ENCODE measurements at regions not wholly inside any gene's neighbourhood (a gene's known extent, or its start where the extent isn't known, plus 50 kb on each side); places are given as distances from the start of the nearest gene placed in this dataset.
A peak's percentile ranks its signal among the peaks of the same experiment; 100 is the strongest.

- DNase-seq (ENCODE audit: low read depth in 2 of 2): no peak
Observed at GRCh38 chr3:7793786-7794185, 707.8 kb upstream of the LMCD1 start.

DNA sequence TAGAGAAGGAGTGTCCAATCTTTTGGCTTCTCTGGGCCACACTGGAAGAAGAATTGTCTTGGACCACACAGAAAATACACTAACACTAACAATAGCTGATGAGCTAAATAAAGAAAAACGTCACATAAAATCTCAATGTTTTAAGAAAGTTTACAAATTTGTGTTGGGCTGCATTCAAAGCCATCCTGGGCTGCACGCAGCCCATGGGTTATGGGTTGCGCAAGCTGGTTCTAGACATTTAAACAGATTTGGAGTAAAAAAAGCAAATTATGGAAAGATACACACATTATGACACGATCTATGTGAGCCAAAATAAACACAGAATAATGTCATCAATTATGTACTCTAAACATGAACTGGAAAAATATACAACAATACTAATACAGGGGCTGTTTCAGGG lies 703.3 kb upstream of the LMCD1 start:
- no peak for DNase-seq (ENCODE audit: low read depth in 2 of 2)

DNA sequence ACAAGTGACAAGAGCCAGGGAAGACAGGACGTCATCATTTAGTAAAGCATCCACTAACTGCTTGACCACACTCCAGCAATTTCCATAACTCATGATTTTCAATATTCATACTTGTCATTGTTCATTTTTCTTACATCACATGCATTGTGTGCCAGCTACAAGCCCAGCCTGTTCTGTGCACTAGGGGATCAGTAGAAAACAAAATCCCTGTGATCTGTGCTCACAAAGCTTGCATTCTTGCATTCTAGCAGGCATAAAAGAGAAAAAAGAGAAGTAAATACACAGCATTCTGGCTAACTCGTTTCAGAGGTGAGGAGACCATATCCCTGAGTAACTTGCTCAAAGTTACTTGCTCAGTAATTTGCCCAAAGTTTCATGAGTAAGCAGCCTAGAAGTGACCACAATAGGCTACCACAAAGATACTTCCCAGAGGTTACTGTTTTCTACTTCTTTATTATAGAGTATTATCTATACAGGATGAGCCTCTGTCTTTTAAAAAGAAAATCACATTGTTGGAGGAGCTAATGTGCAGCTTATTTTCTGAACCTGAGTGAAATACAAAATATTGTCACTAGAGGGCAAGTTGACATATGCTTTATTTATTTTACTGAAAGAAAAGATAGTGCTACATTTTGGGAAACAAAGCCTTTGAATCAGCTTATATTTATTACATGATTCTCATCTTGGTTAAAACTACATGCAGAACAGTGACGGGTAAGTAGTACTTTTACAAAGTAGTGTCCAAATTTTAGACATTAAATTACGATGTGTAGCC lies 701.4 kb upstream of the LMCD1 start:
- DNase-seq (ENCODE audit: low read depth in 2 of 2): no peak

GRCh38 chr3:7812490-7812889 lies 689.1 kb upstream of the LMCD1 start:
- no peak for DNase-seq (ENCODE audit: low read depth in 2 of 2)

DNA sequence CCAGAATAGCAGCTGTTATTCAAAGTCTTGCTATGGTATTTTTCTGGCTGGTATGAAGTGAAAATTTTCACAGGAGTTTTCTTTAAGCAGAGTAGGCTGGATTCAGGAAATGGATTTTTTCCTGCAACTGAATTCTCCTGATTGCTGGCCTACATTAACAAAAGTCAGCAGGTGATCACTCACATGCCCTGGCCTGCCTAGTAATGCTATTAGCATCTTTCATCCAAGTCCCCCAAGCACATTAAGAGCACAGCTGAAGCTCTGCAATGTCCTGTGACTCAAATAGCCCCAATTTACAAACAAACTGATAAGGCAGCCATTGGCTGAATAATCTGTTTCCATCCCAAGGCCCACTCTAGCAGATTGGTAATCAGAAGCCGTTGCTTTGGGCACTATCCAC lies 688.3 kb upstream of the LMCD1 start:
- DNase-seq (ENCODE audit: low read depth in 2 of 2): no peak

- DNase-seq (ENCODE audit: low read depth in 2 of 2): no peak
Observed at GRCh38 chr3:7817239-7817638, 684.4 kb upstream of the LMCD1 start.

GRCh38 chr3:7820969-7821368 lies 680.7 kb upstream of the LMCD1 start:
- DNase-seq (ENCODE audit: low read depth in 2 of 2): no peak

- no peak for DNase-seq (ENCODE audit: low read depth in 2 of 2)
Observed at GRCh38 chr3:7821858-7822257, 679.8 kb upstream of the LMCD1 start.

DNA sequence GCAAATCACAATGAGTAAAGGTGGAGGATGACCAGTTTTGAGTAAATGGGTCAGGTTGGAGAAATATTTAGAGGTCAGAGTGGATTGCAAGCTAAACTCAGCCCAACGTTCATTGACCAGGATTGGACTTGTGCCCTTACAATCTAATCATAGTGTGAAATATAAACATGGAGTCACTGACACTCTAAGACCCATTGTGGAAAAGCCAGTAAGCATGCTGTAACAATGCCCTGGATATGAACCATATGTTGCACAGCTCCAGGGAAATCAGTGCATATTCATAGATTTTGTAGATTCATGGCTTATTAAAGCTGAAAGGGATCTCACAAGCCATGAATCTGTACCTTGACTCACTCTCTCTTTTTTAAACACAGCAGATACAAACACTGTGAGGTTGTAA lies 660.2 kb upstream of the LMCD1 start:
- DNase-seq (ENCODE audit: low read depth in 2 of 2): no peak

GRCh38 chr3:7843441-7843840 lies 658.2 kb upstream of the LMCD1 start:
- no peak for DNase-seq (ENCODE audit: low read depth in 2 of 2)

DNA sequence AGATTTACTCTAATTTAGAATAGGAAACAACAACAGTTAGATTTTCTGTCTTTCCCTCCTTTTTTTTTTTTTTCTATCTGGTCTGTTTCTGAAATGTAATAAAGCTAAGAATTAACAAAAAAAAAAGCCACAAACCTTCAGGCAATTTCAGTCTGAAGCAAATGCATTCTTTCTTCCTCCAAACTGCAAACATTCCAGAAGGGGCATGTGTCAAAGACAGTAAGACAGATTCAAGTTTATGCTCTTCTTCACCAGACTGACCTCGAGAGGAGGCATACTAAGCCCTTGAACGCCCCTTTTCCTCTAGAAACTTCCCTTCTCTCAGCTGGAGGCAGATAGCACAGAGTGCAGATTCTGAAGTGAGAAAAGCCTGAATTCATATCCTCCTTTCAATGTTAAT lies 654.6 kb upstream of the LMCD1 start:
- DNase-seq (ENCODE audit: low read depth in 2 of 2): no peak

DNA sequence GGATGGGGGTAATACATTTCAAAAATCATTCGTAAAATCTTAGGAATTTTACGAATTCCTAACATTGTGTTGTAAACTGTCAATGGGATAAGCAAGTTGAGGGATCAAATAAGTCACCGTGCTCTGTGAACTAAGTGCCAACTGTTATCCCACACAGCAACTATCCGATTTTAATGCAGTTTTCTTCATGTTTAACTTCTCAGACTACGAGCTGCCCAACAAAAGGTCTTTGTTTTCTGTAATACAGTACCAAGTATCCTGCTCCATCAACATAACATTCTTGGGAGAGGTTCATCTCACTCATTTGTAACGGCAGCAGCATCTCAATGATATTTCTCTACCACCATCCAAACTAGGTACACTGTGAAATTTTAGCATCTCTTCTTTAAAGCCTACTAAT lies 654.1 kb upstream of the LMCD1 start:
- no peak for DNase-seq (ENCODE audit: low read depth in 2 of 2)

GRCh38 chr3:7854266-7854665 lies 647.4 kb upstream of the LMCD1 start:
- DNase-seq (ENCODE audit: low read depth in 2 of 2): no peak

GRCh38 chr3:7854721-7855120 lies 646.9 kb upstream of the LMCD1 start:
- DNase-seq (ENCODE audit: low read depth in 2 of 2): no peak

DNA sequence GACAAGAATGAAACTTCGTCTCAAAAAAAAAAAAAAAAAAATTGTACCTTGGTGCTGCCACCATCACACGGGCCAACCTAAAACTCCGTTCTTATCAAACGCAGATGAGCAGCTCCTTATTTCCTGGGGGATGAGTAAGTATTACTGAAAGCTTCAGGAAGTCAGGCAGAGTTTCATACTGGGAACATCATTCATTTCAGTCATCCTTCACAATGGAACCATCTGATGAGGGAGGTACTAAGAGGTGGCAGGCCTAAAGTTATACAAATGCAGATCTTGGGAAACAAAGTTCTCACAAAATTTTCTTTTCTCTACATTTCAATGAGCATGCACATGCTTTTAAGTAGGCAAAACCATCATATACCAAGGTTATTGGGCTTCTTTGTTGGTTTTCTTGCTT lies 636.0 kb upstream of the LMCD1 start:
- DNase-seq (ENCODE audit: low read depth in 2 of 2): no peak

GRCh38 chr3:7867587-7867986 lies 634.0 kb upstream of the LMCD1 start:
- no peak for DNase-seq (ENCODE audit: low read depth in 2 of 2)

- no peak for DNase-seq (ENCODE audit: low read depth in 2 of 2)
Observed at GRCh38 chr3:7871003-7871560, 630.5 kb upstream of the LMCD1 start.

GRCh38 chr3:7874116-7874515 lies 627.5 kb upstream of the LMCD1 start:
- DNase-seq (ENCODE audit: low read depth in 2 of 2): no peak

DNA sequence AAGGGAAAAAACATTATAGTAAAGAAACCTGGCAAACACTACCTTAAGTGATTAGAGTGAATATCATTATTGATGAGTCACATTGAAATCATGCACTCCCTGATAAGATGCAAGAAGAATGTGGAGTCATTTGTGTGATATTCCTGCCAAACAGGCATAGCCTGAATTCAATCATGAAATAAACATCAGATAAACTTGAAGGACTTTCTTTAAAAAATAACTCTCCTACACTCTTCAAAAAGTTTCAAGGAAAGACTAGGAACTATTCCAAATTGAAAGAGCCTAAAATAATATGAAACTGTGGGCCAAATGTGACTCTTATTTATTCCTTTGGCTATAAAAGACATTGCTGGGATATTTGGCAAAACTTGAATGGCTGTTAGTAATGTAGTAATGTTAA lies 625.7 kb upstream of the LMCD1 start:
- no peak for DNase-seq (ENCODE audit: low read depth in 2 of 2)

DNA sequence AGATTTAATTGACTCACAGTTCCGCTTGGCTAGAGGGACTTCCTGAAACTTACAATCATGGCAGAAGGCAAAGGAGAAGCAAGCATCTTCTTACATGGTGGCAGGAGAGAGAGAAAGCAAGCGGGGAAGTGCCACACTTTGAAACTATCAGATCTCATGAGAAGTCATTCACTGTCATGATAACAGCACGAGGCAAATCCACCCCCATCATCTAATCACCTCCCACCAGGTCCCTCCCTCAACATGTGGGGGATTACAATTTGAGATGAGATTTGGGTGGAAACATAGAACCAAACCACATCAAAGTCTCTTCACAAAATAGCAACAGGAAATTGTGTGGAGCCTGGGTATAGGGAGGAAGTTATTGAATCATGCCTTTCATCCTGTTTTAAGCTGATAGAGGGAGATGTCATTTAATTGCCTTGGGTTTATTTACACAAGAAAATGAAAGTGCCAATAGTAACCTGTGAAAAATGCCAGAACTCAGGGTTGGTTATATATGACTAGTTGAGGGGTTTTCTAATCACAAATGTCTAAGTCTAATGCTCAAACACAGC lies 624.8 kb upstream of the LMCD1 start:
- peak; percentile 8 to 19 for DNase-seq (ENCODE audit: low read depth in 2 of 2)

- no peak for DNase-seq (ENCODE audit: low read depth in 2 of 2)
Observed at GRCh38 chr3:7877312-7877711, 624.3 kb upstream of the LMCD1 start.

DNA sequence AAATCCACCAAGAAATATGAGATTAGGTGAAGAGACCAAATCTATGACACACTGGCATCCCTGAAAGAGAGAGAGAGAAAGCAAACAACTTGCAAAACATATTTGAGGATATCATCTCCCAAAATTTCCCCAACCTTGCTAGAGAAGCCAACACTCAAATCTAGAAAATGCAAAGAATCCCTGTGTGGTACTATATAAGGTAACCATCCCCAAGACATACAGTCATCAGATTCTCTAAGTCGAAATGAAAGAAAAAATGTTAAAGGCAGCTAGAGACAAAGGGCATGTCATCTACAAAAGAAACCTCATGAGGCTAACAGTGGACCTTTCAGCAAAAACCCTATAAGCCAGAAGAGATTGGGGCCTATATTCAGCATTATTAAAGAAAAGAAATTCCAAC lies 622.1 kb upstream of the LMCD1 start:
- no peak for DNase-seq (ENCODE audit: low read depth in 2 of 2)

- no peak for DNase-seq (ENCODE audit: low read depth in 2 of 2)
Observed at GRCh38 chr3:7881946-7882345, 619.7 kb upstream of the LMCD1 start.

GRCh38 chr3:7897655-7898054 lies 604.0 kb upstream of the LMCD1 start:
- DNase-seq (ENCODE audit: low read depth in 2 of 2): no peak
